ENCODE measurements at regions not wholly inside any gene's neighbourhood (a gene's known extent, or its start where the extent isn't known, plus 50 kb on each side); places are given as distances from the start of the nearest gene placed in this dataset.
A peak's percentile ranks its signal among the peaks of the same experiment; 100 is the strongest.

DNA sequence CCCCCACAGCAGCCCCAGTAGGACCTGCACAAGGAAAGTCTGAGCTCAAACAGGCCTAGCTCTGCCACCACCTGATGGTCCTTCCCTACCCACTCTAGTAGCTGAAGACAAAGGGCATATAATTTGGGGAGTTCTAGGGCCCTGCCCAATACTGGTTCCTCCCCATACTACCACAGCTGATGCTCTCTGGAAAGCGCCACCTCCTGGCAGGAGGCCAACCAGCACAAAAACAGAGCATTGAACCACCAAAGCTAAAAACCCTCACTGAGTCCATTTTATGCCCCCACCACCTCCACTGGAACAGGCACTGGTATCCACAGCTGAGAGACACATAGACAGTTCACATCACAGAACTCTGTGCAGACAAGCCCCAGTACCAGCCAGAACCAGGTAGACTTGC, 1276.8 kb downstream of the OLFM4 start:
- H3K4me3 ChIP-seq: no peak overlapping the region
- 83 to 91% methylated on average over 1 of the region's 1 CpG for WGBS, 2 donors
- TF ChIP-seq POLR2AphosphoS5 (IDR thresholded peaks at IDR 0.05) (no peak), EP300 (IDR thresholded peaks at IDR 0.05) (no peak), POLR2A (IDR thresholded peaks at IDR 0.05) (no peak)
- TF ChIP-seq, protein P1, sequence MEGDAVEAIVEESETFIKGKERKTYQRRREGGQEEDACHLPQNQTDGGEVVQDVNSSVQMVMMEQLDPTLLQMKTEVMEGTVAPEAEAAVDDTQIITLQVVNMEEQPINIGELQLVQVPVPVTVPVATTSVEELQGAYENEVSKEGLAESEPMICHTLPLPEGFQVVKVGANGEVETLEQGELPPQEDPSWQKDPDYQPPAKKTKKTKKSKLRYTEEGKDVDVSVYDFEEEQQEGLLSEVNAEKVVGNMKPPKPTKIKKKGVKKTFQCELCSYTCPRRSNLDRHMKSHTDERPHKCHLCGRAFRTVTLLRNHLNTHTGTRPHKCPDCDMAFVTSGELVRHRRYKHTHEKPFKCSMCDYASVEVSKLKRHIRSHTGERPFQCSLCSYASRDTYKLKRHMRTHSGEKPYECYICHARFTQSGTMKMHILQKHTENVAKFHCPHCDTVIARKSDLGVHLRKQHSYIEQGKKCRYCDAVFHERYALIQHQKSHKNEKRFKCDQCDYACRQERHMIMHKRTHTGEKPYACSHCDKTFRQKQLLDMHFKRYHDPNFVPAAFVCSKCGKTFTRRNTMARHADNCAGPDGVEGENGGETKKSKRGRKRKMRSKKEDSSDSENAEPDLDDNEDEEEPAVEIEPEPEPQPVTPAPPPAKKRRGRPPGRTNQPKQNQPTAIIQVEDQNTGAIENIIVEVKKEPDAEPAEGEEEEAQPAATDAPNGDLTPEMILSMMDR (IDR thresholded peaks at IDR 0.05): no peak
- no peak for ATAC-seq (ENCODE audit: low FRiP score in 2 of 2)
- no peaks in the 10 kb centered on the region for H3K36me3 ChIP-seq
- no peaks in the 10 kb centered on the region for H3K27me3 ChIP-seq
- no peak for DNase-seq
- no peak overlapping the region for H3K27ac ChIP-seq
- H3K4me1 ChIP-seq: no peaks in the 10 kb centered on the region
- H3K9me3 ChIP-seq: no peaks in the 10 kb centered on the region

DNA sequence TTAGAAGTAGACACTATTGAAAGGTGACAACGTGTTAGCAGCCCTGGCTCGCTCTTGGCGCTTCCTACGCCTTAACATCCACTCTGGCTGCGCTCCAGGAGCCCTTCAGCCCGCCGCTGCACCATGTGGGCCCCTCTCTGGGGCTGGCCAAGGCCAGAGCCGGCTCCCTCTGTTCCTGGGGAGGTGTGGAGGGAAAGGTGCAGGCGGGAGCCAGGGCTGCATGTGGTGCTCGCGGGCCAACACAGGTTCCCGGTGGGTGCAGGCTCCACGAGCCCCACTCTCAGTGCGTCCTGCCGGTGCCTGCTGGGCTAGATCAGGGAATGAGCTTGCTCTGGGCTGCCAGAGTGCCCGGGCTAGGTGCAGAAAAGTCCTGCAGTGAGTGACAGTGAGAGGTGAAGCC, 1284.3 kb downstream of the OLFM4 start:
- 88 to 90% methylated on average over 16 of the region's 16 CpGs for WGBS, 2 donors
- H3K36me3 ChIP-seq: no peaks in the 10 kb centered on the region
- TF ChIP-seq POLR2AphosphoS5 (IDR thresholded peaks at IDR 0.05) (no peak), POLR2A (IDR thresholded peaks at IDR 0.05) (no peak), EP300 (IDR thresholded peaks at IDR 0.05) (no peak)
- TF ChIP-seq, protein P1 (IDR thresholded peaks at IDR 0.05): no peak
- peaks cover 0 to 3% (median 0%) of the 10 kb centered on the region in 4 donors for H3K9me3 ChIP-seq
- no peaks in the 10 kb centered on the region for H3K4me1 ChIP-seq
- H3K27me3 ChIP-seq: no peaks in the 10 kb centered on the region
- H3K4me3 ChIP-seq: no peak overlapping the region
- no peak overlapping the region for H3K27ac ChIP-seq
- ATAC-seq (ENCODE audit: low FRiP score in 2 of 2) (no peak), DNase-seq (peak in 1 of 2 donors; percentile 60)

- Histone ChIP-seq H3K9me3 (peaks cover 0 to 3% (median 0%) of the 10 kb centered on the region in 4 donors), H3K36me3 (no peaks in the 10 kb centered on the region), H3K27me3 (no peaks in the 10 kb centered on the region), H3K4me1 (no peaks in the 10 kb centered on the region), H3K4me3 (no peak overlapping the region), H3K27ac (no peak overlapping the region)
- DNase-seq (peak in 1 of 2 donors; percentile 66), ATAC-seq (ENCODE audit: low FRiP score in 2 of 2) (peak in 1 of 2 donors; percentile 45)
- TF ChIP-seq POLR2A (IDR thresholded peaks at IDR 0.05) (no peak), POLR2AphosphoS5 (IDR thresholded peaks at IDR 0.05) (no peak), EP300 (IDR thresholded peaks at IDR 0.05) (no peak)
- TF ChIP-seq, protein P1 (IDR thresholded peaks at IDR 0.05): no peak
- 77 to 100% methylated on average over 1 to 4 of the region's 8 CpGs for WGBS, 2 donors
These were observed 1289.1 kb downstream of the OLFM4 start for GRCh38 chr13:54317722-54318121.

DNA sequence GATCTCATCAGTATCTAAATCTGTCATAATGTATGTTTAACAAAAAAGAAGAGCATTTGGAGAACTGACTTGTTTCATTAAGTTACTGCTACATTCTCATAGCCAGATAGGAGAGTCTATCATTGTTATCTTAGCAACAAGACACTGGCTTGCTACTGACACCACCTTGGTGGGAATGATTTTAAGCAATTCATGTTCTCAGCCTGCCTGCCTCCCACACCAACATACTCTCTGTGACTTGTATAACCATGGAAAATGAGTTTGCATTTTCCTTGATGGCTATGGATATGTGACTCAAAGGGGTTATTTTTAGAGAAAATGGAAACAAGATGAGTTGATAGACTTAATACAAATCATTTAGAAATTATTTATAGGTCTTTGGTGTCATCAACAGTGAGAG, 1308.9 kb downstream of the OLFM4 start:
- no peak for ATAC-seq (ENCODE audit: low FRiP score in 2 of 2)
- Histone ChIP-seq H3K4me3 (no peak overlapping the region), H3K9me3 (no peaks in the 10 kb centered on the region), H3K27ac (no peak overlapping the region), H3K4me1 (no peaks in the 10 kb centered on the region), H3K27me3 (no peaks in the 10 kb centered on the region), H3K36me3 (no peaks in the 10 kb centered on the region)
- DNase-seq: no peak
- no peak for TF ChIP-seq POLR2A (IDR thresholded peaks at IDR 0.05)

- ATAC-seq (ENCODE audit: low FRiP score in 2 of 2): no peak
- no peak overlapping the region for H3K4me3 ChIP-seq
- H3K9me3 ChIP-seq: no peaks in the 10 kb centered on the region
- H3K4me1 ChIP-seq: no peaks in the 10 kb centered on the region
- H3K36me3 ChIP-seq: no peaks in the 10 kb centered on the region
- 63 to 84% methylated on average over 2 of the region's 2 CpGs for WGBS, 2 donors
- TF ChIP-seq, protein P1 (IDR thresholded peaks at IDR 0.05): no peak
- TF ChIP-seq EP300 (IDR thresholded peaks at IDR 0.05): no peak
- no peak for TF ChIP-seq POLR2AphosphoS5 (IDR thresholded peaks at IDR 0.05)
- no peak for TF ChIP-seq POLR2A (IDR thresholded peaks at IDR 0.05)
- no peak overlapping the region for H3K27ac ChIP-seq
- H3K27me3 ChIP-seq: no peaks in the 10 kb centered on the region
- DNase-seq: no peak
These were observed 1318.9 kb downstream of the OLFM4 start for GRCh38 chr13:54347531-54347930.
